PC-3 (cell line): ENCODE measurements at regions not wholly inside any gene's neighbourhood (a gene's known extent, or its start where the extent isn't known, plus 50 kb on each side); places are given as distances from the start of the nearest gene placed in this dataset.

Experiments used
- ATAC-seq: fragments of 200-7000 bp; cut with Tn5 transposase; 2 replicates; pipeline ENCODE4 v1.9.1; 2020; ENCODE audit warnings: mild to moderate bottlenecking, moderate library complexity
- BruUV-seq: library from RNA; stranded (reverse); fragments of 400-500 nt; replicated peaks from 2 replicates; lab custom pipeline; 2021; lab: Mats Ljungman, UMichigan
- CTCF ChIA-PET: fragments of 300-600 bp; sonication (Branson Sonifier 250); formaldehyde crosslinking; loops from one replicate; lab custom pipeline; 2022; ENCODE audit warnings: antibody characterized with exemption; lab: Charles Lee
- POLR2A ChIA-PET: fragments of 300-600 bp; sonication (Branson Sonifier 250); formaldehyde crosslinking; loops from one replicate; lab custom pipeline; 2022; ENCODE audit warnings: antibody characterized with exemption; ENCODE audit not compliant: unreplicated experiment; lab: Charles Lee
- DNase-seq: peaks from one replicate; pipeline ENCODE4 v3.0.0-alpha.2; 2015
- H2AFZ ChIP-seq: fragments of 300-600 bp; sonication (generic); 2 replicates; pipeline ENCODE4 v1.6.0; 2016; ENCODE audit warnings: antibody characterized with exemption, low read length
- H3F3A ChIP-seq: fragments of 300-600 bp; sonication (generic); one replicate; pipeline ENCODE4 v1.6.0; 2017; ENCODE audit warnings: antibody characterized with exemption, low read length, control low read depth, mild to moderate bottlenecking; ENCODE audit not compliant: unreplicated experiment
- H3K27ac ChIP-seq: fragments of 300-600 bp; sonication (generic); 2 replicates; pipeline ENCODE4 v1.5.1; 2016; ENCODE audit warnings: mild to moderate bottlenecking, low read length
- H3K27me3 ChIP-seq: fragments of 300-600 bp; sonication (generic); 2 replicates; pipeline ENCODE4 v1.6.1; 2016; ENCODE audit warnings: low read length, mixed read lengths
- H3K36me3 ChIP-seq: fragments of 300-600 bp; sonication (generic); 2 replicates; pipeline ENCODE4 v1.6.1; 2016; ENCODE audit warnings: low read depth, mixed run types, low read length, mixed read lengths
- H3K4me1 ChIP-seq: fragments of 300-600 bp; sonication (generic); 2 replicates; pipeline ENCODE4 v1.5.1; 2016; ENCODE audit warnings: low read length; ENCODE audit not compliant: insufficient read depth
- H3K4me2 ChIP-seq: fragments of 300-600 bp; sonication (generic); 2 replicates; pipeline ENCODE4 v1.6.0; 2016; ENCODE audit warnings: low read length
- H3K4me3 ChIP-seq: fragments of 300-600 bp; sonication (generic); 2 replicates; pipeline ENCODE4 v1.5.1; 2016; ENCODE audit warnings: mild to moderate bottlenecking, low read length, mixed read lengths
- H3K79me2 ChIP-seq: fragments of 300-600 bp; sonication (generic); 2 replicates; pipeline ENCODE4 v1.6.1; 2017; ENCODE audit warnings: low read length, mixed read lengths
- H3K9ac ChIP-seq: fragments of 300-600 bp; sonication (generic); 2 replicates; pipeline ENCODE4 v1.6.0; 2016; ENCODE audit warnings: mild to moderate bottlenecking, low read length
- H3K9me2 ChIP-seq: fragments of 300-600 bp; sonication (generic); replicated peaks from 2 replicates; pipeline ENCODE4 v1.6.1; 2016; ENCODE audit warnings: mixed run types, low read length, mixed read lengths
- H3K9me3 ChIP-seq: fragments of 300-600 bp; sonication (generic); 2 replicates; pipeline ENCODE4 v1.6.1; 2016; ENCODE audit warnings: low read length, mixed read lengths
- H4K20me1 ChIP-seq: fragments of 300-600 bp; sonication (generic); 2 replicates; pipeline ENCODE4 v1.6.1; 2016; ENCODE audit warnings: low read length, mixed read lengths
- EZH2 ChIP-seq: fragments of 300-600 bp; sonication (generic); IDR thresholded peaks from one replicate; pipeline ENCODE4 v1.6.1; 2017; ENCODE audit warnings: antibody characterized with exemption, mild to moderate bottlenecking, low read length; ENCODE audit not compliant: unreplicated experiment
- EZH2phosphoT487 ChIP-seq: fragments of 300-600 bp; sonication (generic); IDR thresholded peaks from 2 replicates; pipeline ENCODE4 v1.6.1; 2018; ENCODE audit warnings: mild to moderate bottlenecking, antibody characterized with exemption, low read length, borderline replicate concordance
- intact Hi-C: fragments of 100-400 bp; cut with micrococcal nuclease; formaldehyde crosslinking; loops from 2 replicates; pipeline ENCODE4 v1.9.0; 2023
- TF ChIP-seq, protein P1 (sequence below): fragments of 300-600 bp; sonication (generic); conservative IDR thresholded peaks from 2 replicates; pipeline ENCODE4 v1.5.1; 2017; ENCODE audit warnings: antibody characterized with exemption, low read depth, mild to moderate bottlenecking, low read length

- Histone ChIP-seq H3K4me2 (peak overlapping the region; percentile 79), H4K20me1 (no peaks in the 10 kb centered on the region), H3F3A (no peaks in the 10 kb centered on the region), H3K9me2 (no peaks in the 10 kb centered on the region), H3K79me2 (no peaks in the 10 kb centered on the region), H3K9ac (peak overlapping the region; percentile 88), H3K27me3 (no peaks in the 10 kb centered on the region), H2AFZ (no peak overlapping the region), H3K9me3 (no peaks in the 10 kb centered on the region), H3K4me3 (peak overlapping the region; percentile 46; the same call in 1 of the 2 replicates), H3K27ac (peak overlapping the region; percentile 95), H3K36me3 (no peaks in the 10 kb centered on the region), H3K4me1 (peaks cover 61% of the 10 kb centered on the region)
- CTCF ChIA-PET, result interaction anchor here (1.0 kb wide), 1 partner anchor 57 kb away, joined by 4 read pairs; no protein-coding TSS in a partner anchor
- BruUV-seq, result TSS peak; percentile 51
- intact Hi-C loops, result loop anchor here (1.0 kb wide), 1 partner anchor 42 kb away; no protein-coding TSS in a partner anchor
- DNase-seq (peak; percentile 79), ATAC-seq (peak; percentile 68)
- POLR2A ChIA-PET, result interaction anchor here (0.6 to 1.0 kb wide), 3 partner anchors 42 to 156 kb away, joined by 3 to 5 read pairs (median 3); no protein-coding TSS in a partner anchor
- TF ChIP-seq EZH2 (no peak), EZH2phosphoT487 (no peak)
- TF ChIP-seq, protein P1, sequence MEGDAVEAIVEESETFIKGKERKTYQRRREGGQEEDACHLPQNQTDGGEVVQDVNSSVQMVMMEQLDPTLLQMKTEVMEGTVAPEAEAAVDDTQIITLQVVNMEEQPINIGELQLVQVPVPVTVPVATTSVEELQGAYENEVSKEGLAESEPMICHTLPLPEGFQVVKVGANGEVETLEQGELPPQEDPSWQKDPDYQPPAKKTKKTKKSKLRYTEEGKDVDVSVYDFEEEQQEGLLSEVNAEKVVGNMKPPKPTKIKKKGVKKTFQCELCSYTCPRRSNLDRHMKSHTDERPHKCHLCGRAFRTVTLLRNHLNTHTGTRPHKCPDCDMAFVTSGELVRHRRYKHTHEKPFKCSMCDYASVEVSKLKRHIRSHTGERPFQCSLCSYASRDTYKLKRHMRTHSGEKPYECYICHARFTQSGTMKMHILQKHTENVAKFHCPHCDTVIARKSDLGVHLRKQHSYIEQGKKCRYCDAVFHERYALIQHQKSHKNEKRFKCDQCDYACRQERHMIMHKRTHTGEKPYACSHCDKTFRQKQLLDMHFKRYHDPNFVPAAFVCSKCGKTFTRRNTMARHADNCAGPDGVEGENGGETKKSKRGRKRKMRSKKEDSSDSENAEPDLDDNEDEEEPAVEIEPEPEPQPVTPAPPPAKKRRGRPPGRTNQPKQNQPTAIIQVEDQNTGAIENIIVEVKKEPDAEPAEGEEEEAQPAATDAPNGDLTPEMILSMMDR, result no peak
Measured at GRCh38 chr10:110356628-110357245, 52.0 kb upstream of the SMNDC1 start.

DNA sequence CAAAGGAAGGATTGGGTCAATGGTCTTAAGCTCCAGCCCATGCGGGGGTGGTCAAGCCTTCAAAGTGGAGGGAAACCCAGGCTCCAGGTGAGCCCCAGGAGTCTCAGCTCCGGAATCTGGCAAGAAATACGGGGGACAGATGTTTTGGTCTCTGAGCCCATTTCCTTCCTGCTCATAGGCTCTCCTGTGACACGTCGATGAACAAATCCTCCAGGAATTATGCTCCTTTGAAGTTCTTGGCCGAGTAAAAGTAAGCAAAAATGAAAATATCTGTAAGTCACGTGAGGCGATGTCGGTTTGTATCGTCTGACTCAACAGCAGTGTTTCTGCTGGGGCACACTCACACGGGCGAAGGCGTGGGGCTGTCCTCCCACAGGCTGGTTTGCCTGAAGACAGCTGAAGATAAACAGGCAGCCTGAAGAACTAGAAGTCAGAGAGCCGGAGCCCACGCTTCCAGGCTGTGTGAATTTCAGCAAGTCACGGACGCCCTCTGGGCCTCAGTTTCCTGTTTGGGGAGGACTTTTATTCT is 52.6 kb upstream of the SMNDC1 start:
- peak overlapping the region; percentile 79 for H3K4me2 ChIP-seq
- TF ChIP-seq EZH2, result no peak
- TF ChIP-seq, protein P1, result no peak
- TF ChIP-seq EZH2phosphoT487, result no peak
- no peaks in the 10 kb centered on the region for H3K27me3 ChIP-seq
- ChIA-PET CTCF (no interaction called here), POLR2A (interaction anchor here (1.0 kb wide), 1 partner anchor 144 kb away, joined by 3 read pairs; no protein-coding TSS in a partner anchor)
- no peaks in the 10 kb centered on the region for H3K79me2 ChIP-seq
- no peaks in the 10 kb centered on the region for H4K20me1 ChIP-seq
- intact Hi-C loops, result no loop called here
- peak overlapping the region; percentile 88 for H3K9ac ChIP-seq
- peaks cover 61% of the 10 kb centered on the region for H3K4me1 ChIP-seq
- ATAC-seq (no peak), DNase-seq (peak; percentile 61)
- no peaks in the 10 kb centered on the region for H3K9me2 ChIP-seq
- no peaks in the 10 kb centered on the region for H3F3A ChIP-seq
- H2AFZ ChIP-seq, result no peak overlapping the region; the same call in 1 of the 2 replicates
- H3K9me3 ChIP-seq, result no peaks in the 10 kb centered on the region
- peak overlapping the region; percentile 46; the same call in 1 of the 2 replicates for H3K4me3 ChIP-seq
- H3K27ac ChIP-seq, result peak overlapping the region; percentile 95
- BruUV-seq, result no TSS peak
- no peaks in the 10 kb centered on the region for H3K36me3 ChIP-seq

DNA sequence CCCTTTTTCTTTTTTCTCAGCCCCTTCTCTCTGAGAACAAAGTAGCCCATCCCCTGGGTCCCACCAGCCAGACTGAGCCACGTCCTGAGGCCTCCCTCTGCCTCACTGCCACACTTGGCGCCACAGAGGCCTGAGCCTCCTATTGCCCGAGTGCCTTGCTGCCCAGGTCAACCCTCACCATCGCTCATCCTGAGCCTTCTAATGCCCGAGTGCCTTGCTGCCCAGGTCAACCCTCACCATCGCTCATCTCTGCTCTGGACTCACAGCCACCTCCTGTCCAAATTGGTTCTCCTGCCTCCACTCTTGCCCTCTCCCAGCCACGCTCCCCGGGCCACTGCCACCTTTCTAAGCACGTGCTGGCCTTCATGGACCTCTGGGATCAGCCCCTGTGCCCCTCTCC is 53.2 kb upstream of the SMNDC1 start:
- H3K36me3 ChIP-seq, result no peaks in the 10 kb centered on the region
- intact Hi-C loops, result no loop called here
- ATAC-seq (no peak), DNase-seq (no peak)
- no peaks in the 10 kb centered on the region for H3K9me3 ChIP-seq
- H3K4me2 ChIP-seq, result peak overlapping the region; percentile 79
- no peaks in the 10 kb centered on the region for H3K79me2 ChIP-seq
- no peaks in the 10 kb centered on the region for H3F3A ChIP-seq
- H2AFZ ChIP-seq, result no peak overlapping the region
- H3K9me2 ChIP-seq, result no peaks in the 10 kb centered on the region
- H4K20me1 ChIP-seq, result no peaks in the 10 kb centered on the region
- POLR2A ChIA-PET, result no interaction called here
- no peaks in the 10 kb centered on the region for H3K27me3 ChIP-seq
- TF ChIP-seq EZH2, result no peak
- TF ChIP-seq EZH2phosphoT487, result no peak
- TF ChIP-seq, protein P1, result no peak
- no TSS peak for BruUV-seq
- no peak overlapping the region for H3K4me3 ChIP-seq
- H3K27ac ChIP-seq, result peak overlapping the region; percentile 95
- CTCF ChIA-PET, result no interaction called here
- peaks cover 56% of the 10 kb centered on the region for H3K4me1 ChIP-seq
- peak overlapping the region; percentile 88 for H3K9ac ChIP-seq
